ENCODE measurements at regions not wholly inside any gene's neighbourhood (a gene's known extent, or its start where the extent isn't known, plus 50 kb on each side); places are given as distances from the start of the nearest gene placed in this dataset.

DNA sequence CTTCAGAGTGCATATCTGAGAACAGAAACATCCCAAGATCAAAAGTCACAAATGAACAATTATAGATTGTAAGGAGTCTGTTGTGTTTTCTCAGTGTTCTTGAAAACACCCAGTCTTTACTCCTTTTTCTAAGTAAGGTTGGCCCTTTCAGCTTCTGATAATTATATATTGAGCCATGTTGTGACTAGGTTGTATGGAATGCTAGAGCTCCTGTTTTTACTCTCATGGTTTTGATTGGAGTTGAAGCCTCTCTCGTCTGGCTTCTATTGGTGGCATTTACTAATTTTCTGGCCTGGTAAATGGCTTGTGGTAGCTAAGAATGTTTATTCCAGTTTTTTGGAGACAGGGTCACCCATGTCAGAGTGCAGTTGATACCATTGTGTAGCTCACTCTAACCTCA lies 84.7 kb downstream of the NDUFS5 start:
- H3K4me3 ChIP-seq (ENCODE audit: low read depth, low read length) = no peak overlapping the region
- no peak for TF ChIP-seq CTCF (IDR thresholded peaks at IDR 0.05; ENCODE audit: low read depth, low read length)

DNA sequence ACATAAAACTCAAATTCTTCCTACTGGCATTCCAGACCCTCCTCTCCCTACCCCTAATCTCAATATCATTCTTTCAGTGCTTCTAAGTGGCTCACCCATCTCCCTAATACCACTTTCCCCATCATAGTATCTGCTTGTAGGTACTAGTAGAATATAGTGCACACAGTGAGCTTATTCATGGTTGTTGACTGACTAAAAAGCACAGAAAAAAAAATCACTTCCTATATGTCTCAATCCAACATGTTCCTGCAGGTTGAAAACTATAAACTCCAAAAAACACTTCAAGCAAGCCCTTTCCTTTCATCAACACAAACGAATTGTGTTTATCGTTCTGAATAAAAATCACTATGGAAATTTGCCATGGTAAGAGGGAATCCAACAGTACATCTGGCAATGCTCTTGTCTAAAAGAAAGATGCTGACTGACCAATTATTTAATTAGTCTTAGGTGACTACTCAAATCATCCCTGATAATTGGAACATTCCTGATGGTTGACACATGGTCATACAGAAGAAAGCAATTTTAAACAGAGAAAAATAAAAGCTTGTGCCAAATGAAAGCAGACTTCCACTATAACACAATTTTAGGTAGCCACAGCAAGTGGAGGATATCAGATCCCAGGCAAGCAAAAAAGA lies 87.1 kb downstream of the NDUFS5 start:
- no peak for TF ChIP-seq CTCF (IDR thresholded peaks at IDR 0.05; ENCODE audit: low read depth, low read length)
- H3K4me3 ChIP-seq (ENCODE audit: low read depth, low read length) = no peak overlapping the region

GRCh38 chr1:39115271-39116110 lies 89.0 kb upstream of the MACF1 start:
- H3K4me3 ChIP-seq (ENCODE audit: low read depth, low read length) = no peak overlapping the region
- no peak for TF ChIP-seq CTCF (IDR thresholded peaks at IDR 0.05; ENCODE audit: low read depth, low read length)

GRCh38 chr1:39116116-39116607 lies 88.3 kb upstream of the MACF1 start:
- TF ChIP-seq CTCF (IDR thresholded peaks at IDR 0.05; ENCODE audit: low read depth, low read length) = no peak
- no peak overlapping the region for H3K4me3 ChIP-seq (ENCODE audit: low read depth, low read length)

DNA sequence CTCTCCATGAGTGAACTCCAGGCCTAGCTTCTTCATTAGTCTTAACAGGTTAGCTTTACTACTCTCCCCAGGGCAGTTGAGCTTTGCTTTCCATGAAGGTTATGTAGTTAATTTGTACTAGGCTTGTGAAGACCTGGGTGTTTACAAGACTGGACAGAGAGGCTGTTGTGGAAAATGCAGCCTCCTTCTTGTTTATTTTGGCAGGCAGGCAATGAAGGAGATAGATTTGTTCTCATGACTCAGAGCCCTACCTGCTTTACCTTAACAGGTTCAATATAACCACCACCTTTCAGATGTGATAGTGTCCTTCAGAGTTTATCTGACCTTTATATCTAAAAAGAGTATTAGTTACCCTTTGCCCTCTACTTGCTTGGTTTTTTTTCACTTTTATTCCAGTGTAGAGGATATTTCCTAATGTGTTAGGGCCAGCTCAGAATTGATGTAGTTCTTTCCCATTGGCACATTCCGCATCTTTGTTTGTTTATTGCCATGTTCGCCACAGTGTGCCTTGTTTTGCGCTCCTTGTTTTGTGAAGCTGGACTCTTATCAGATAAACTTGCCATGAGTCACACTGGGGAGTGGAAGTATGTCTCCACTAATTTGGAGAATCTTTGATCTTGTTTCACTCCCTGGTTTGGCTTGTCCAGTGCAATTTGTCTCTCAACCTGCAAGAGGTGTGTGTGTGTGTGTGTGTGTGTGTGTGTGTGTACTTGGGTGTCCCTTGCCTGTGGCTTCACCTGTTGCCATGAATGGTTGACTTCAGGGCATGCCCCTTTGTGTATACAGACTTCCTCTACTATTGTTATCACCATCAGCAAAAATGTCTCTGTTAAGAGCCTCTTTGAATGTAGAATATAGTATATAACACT lies 87.4 kb upstream of the MACF1 start:
- no peak overlapping the region for H3K4me3 ChIP-seq (ENCODE audit: low read depth, low read length)
- TF ChIP-seq CTCF (IDR thresholded peaks at IDR 0.05; ENCODE audit: low read depth, low read length) = no peak

- TF ChIP-seq CTCF (IDR thresholded peaks at IDR 0.05; ENCODE audit: low read depth, low read length) = no peak
- no peak overlapping the region for H3K4me3 ChIP-seq (ENCODE audit: low read depth, low read length)
These were observed 86.5 kb upstream of the MACF1 start for GRCh38 chr1:39117899-39118450.

Data from WI38 (cell line).